Fibroblast of lung (primary cell): ENCODE measurements at regions not wholly inside any gene's neighbourhood (a gene's known extent, or its start where the extent isn't known, plus 50 kb on each side); places are given as distances from the start of the nearest gene placed in this dataset.

Experiments used
- DNase-seq, 2 donors: peaks; one replicate each; pipeline versions ENCODE4 v3.0.0 to v3.0.0-alpha.2; 2010; ENCODE audit warnings: low read depth in 2 of 2
- H2AFZ ChIP-seq: 2 replicates; pipeline ENCODE4 v1.5.1; 2012; ENCODE audit warnings: low read length, control low read depth, inconsistent platforms
- H3K27ac ChIP-seq: 2 replicates; pipeline ENCODE4 v1.5.1; 2011; ENCODE audit warnings: low read length, control low read depth; ENCODE audit not compliant: insufficient read depth
- H3K27me3 ChIP-seq: 2 replicates; pipeline ENCODE4 v1.5.1; 2011; ENCODE audit warnings: mild to moderate bottlenecking, low read length; ENCODE audit not compliant: control insufficient read depth, insufficient read depth
- H3K36me3 ChIP-seq: 2 replicates; pipeline ENCODE4 v1.5.1; 2011; ENCODE audit warnings: low read length; ENCODE audit not compliant: control insufficient read depth, insufficient read depth
- H3K4me1 ChIP-seq: 2 replicates; pipeline ENCODE4 v1.5.1; 2011; ENCODE audit warnings: low read length; ENCODE audit not compliant: control insufficient read depth, insufficient read depth; ENCODE audit errors: extremely low read depth
- H3K4me2 ChIP-seq: 2 replicates; pipeline ENCODE4 v1.5.1; 2011; ENCODE audit warnings: low read length, control low read depth; ENCODE audit not compliant: insufficient read depth; ENCODE audit errors: extremely low read depth
- H3K4me3 ChIP-seq, 4 experiments: fragments of 200-600 bp in 1 of 4; sonication (generic) in 1 of 4; replicated peaks in 1 of 4; 2 replicates each; pipeline ENCODE4 v1.5.1; 2011 to 2016; ENCODE audit warnings: low read length in 4 of 4, low read depth in 3 of 4, mild to moderate bottlenecking in 3 of 4, control low read depth in 2 of 4, inconsistent platforms in 1 of 4, mixed read lengths in 1 of 4; ENCODE audit not compliant: insufficient read depth in 1 of 4; ENCODE audit errors: control extremely low read depth in 1 of 4
- H3K79me2 ChIP-seq: 2 replicates; pipeline ENCODE4 v1.5.1; 2012; ENCODE audit warnings: mild to moderate bottlenecking, low read length, inconsistent platforms; ENCODE audit not compliant: control insufficient read depth, insufficient read depth
- H3K9ac ChIP-seq: 2 replicates; pipeline ENCODE4 v1.5.1; 2011; ENCODE audit warnings: mild to moderate bottlenecking, low read length, control low read depth; ENCODE audit not compliant: insufficient read depth
- H3K9me3 ChIP-seq: 2 replicates; pipeline ENCODE4 v1.5.1; 2012; ENCODE audit warnings: low read depth, low read length; ENCODE audit not compliant: control insufficient read depth, insufficient read depth
- H4K20me1 ChIP-seq: 2 replicates; pipeline ENCODE4 v1.5.1; 2011; ENCODE audit warnings: low read length; ENCODE audit not compliant: control insufficient read depth, insufficient read depth; ENCODE audit errors: extremely low read depth
- CTCF ChIP-seq, 2 donors: IDR thresholded peaks in 1 of 2; conservative IDR thresholded peaks in 1 of 2; 1 replicate in 1 of 2; 2 replicates in 1 of 2; pipeline ENCODE4 v1.5.1; 2011 to 2012; ENCODE audit warnings: low read length in 2 of 2, control low read depth in 1 of 2, inconsistent platforms in 1 of 2, low read depth in 1 of 2, mild to moderate bottlenecking in 1 of 2
- EZH2 ChIP-seq: IDR thresholded peaks from 2 replicates; pipeline ENCODE4 v1.5.1; 2012; ENCODE audit warnings: low read length, control low read depth, mild to moderate bottlenecking; ENCODE audit errors: missing control alignments

DNA sequence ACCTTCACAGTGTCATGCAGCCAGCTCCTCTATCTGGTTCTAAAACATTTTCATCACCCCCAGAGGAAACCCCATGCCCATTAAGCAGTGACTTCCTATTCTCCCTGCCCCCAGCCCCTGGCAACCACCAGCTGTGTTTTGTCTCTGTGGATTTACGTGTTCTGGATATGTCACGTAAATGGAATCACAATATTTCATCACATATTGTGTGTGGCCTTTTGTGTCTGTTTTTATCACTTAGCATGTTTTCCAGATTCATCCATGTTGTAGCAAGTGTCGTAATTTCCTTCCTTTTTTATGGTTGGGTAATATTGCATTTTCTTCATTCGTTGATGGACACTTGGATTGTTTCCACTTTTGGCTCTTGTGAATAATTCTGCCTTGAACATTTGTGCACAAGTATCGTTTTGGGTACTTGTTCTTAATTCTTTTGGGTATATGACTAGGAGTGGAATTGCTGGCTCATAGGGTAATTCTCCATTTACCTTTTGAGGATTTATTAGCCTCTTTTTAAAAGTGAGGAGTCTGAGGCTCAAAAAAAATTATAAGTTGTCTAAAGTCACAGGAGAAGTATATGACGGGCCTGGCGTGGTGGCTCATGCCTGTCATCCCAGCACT, 127.0 kb downstream of the MRPS6 start:
- no peaks in the 10 kb centered on the region for H3K79me2 ChIP-seq
- peaks cover 4% of the 10 kb centered on the region for H3K4me1 ChIP-seq
- H3K4me2 ChIP-seq: no peak overlapping the region
- no peaks in the 10 kb centered on the region for H3K9me3 ChIP-seq
- H2AFZ ChIP-seq: no peak overlapping the region
- H3K9ac ChIP-seq: no peak overlapping the region
- TF ChIP-seq CTCF (conservative IDR thresholded peaks at IDR 0.05 in 1 of 2, IDR thresholded peaks at IDR 0.05 in 1 of 2; ENCODE audit: low read depth in 1 of 2, low read length in 2 of 2) (no peak), EZH2 (no peak)
- H3K27ac ChIP-seq: no peak overlapping the region
- DNase-seq: peak in 1 of 2 donors; percentile 14
- no peaks in the 10 kb centered on the region for H4K20me1 ChIP-seq
- no peaks in the 10 kb centered on the region for H3K36me3 ChIP-seq
- no peaks in the 10 kb centered on the region for H3K27me3 ChIP-seq
- no peak overlapping the region for H3K4me3 ChIP-seq

GRCh38 chr21:34201001-34201400, 127.6 kb downstream of the MRPS6 start:
- DNase-seq: no peak
- H3K36me3 ChIP-seq: no peaks in the 10 kb centered on the region
- no peaks in the 10 kb centered on the region for H3K9me3 ChIP-seq
- no peak overlapping the region for H3K9ac ChIP-seq
- H3K79me2 ChIP-seq: no peaks in the 10 kb centered on the region
- H3K4me2 ChIP-seq: no peak overlapping the region
- TF ChIP-seq EZH2 (no peak), CTCF (conservative IDR thresholded peaks at IDR 0.05 in 1 of 2, IDR thresholded peaks at IDR 0.05 in 1 of 2; ENCODE audit: low read depth in 1 of 2, low read length in 2 of 2) (no peak)
- H4K20me1 ChIP-seq: no peaks in the 10 kb centered on the region
- no peaks in the 10 kb centered on the region for H3K27me3 ChIP-seq
- H2AFZ ChIP-seq: no peak overlapping the region
- H3K4me1 ChIP-seq: peaks cover 4% of the 10 kb centered on the region
- H3K27ac ChIP-seq: no peak overlapping the region
- H3K4me3 ChIP-seq: no peak overlapping the region

GRCh38 chr21:34201481-34201858, 128.1 kb downstream of the MRPS6 start:
- DNase-seq: no peak
- H2AFZ ChIP-seq: peak overlapping the region; percentile 70
- TF ChIP-seq EZH2: no peak
- no peak for TF ChIP-seq CTCF (conservative IDR thresholded peaks at IDR 0.05 in 1 of 2, IDR thresholded peaks at IDR 0.05 in 1 of 2; ENCODE audit: low read depth in 1 of 2, low read length in 2 of 2)

More at GRCh38 chr21:34201481-34201858, 128.1 kb downstream of the MRPS6 start:
- H3K4me1 ChIP-seq: peaks cover 4% of the 10 kb centered on the region
- no peak overlapping the region for H3K27ac ChIP-seq
- no peaks in the 10 kb centered on the region for H3K79me2 ChIP-seq
- no peaks in the 10 kb centered on the region for H3K36me3 ChIP-seq
- no peak overlapping the region for H3K9ac ChIP-seq
- H3K4me3 ChIP-seq: peak overlapping the region in 3 of 4 experiments; percentile 36 to 56 (median 37)
- H3K27me3 ChIP-seq: no peaks in the 10 kb centered on the region
- no peaks in the 10 kb centered on the region for H4K20me1 ChIP-seq
- no peaks in the 10 kb centered on the region for H3K9me3 ChIP-seq
- H3K4me2 ChIP-seq: peak overlapping the region; percentile 95
